Ishikawa (cell line): ENCODE measurements at regions not wholly inside any gene's neighbourhood (a gene's known extent, or its start where the extent isn't known, plus 50 kb on each side); places are given as distances from the start of the nearest gene placed in this dataset.

Source experiments
- CEBPB ChIP-seq: IDR thresholded peaks from 2 replicates; pipeline ENCODE4 v1.6.1; 2012
- CREB1 ChIP-seq: IDR thresholded peaks from 2 replicates; pipeline ENCODE4 v1.6.1; 2012; ENCODE audit warnings: low read depth
- EGR1 ChIP-seq: IDR thresholded peaks from 2 replicates; pipeline ENCODE4 v1.6.1; 2012
- EP300 ChIP-seq: IDR thresholded peaks from 2 replicates; pipeline ENCODE4 v1.6.1; 2012; ENCODE audit warnings: borderline replicate concordance
- FOXM1 ChIP-seq: IDR thresholded peaks from 2 replicates; pipeline ENCODE4 v1.6.1; 2012; ENCODE audit warnings: low read depth, borderline replicate concordance
- MAX ChIP-seq: IDR thresholded peaks from 2 replicates; pipeline ENCODE4 v1.6.1; 2012
- NFIC ChIP-seq: IDR thresholded peaks from 2 replicates; pipeline ENCODE4 v1.6.1; 2012
- RAD21 ChIP-seq: IDR thresholded peaks from 2 replicates; pipeline ENCODE4 v1.6.1; 2012; ENCODE audit warnings: low read depth
- REST ChIP-seq: IDR thresholded peaks from 2 replicates; pipeline ENCODE4 v1.6.1; 2012; ENCODE audit warnings: low read depth, mild to moderate bottlenecking
- TAF1 ChIP-seq: IDR thresholded peaks from 2 replicates; pipeline ENCODE4 v1.6.1; 2012; ENCODE audit warnings: low read depth, mild to moderate bottlenecking
- TCF12 ChIP-seq: IDR thresholded peaks from 2 replicates; pipeline ENCODE4 v1.6.1; 2012; ENCODE audit warnings: low read depth
- TEAD4 ChIP-seq: IDR thresholded peaks from 2 replicates; pipeline ENCODE4 v1.6.1; 2012
- USF1 ChIP-seq: IDR thresholded peaks from 2 replicates; pipeline ENCODE4 v1.6.1; 2012
- YY1 ChIP-seq: IDR thresholded peaks from 2 replicates; pipeline ENCODE4 v1.6.1; 2012; ENCODE audit warnings: low read depth
- ZBTB7A ChIP-seq: IDR thresholded peaks from 2 replicates; pipeline ENCODE4 v1.6.1; 2012; ENCODE audit warnings: low read depth

GRCh38 chr4:81571105-81571504, 99.4 kb upstream of the RASGEF1B start:
- TF ChIP-seq REST: no peak
- TF ChIP-seq TCF12: no peak
- no peak for TF ChIP-seq ZBTB7A
- TF ChIP-seq FOXM1: no peak
- TF ChIP-seq CREB1: no peak
- TF ChIP-seq USF1: no peak
- TF ChIP-seq YY1: no peak
- no peak for TF ChIP-seq RAD21
- TF ChIP-seq EP300: no peak
- no peak for TF ChIP-seq NFIC
- TF ChIP-seq MAX: no peak
- TF ChIP-seq EGR1: no peak
- no peak for TF ChIP-seq TEAD4
- no peak for TF ChIP-seq CEBPB
- no peak for TF ChIP-seq TAF1

- TF ChIP-seq USF1 (no peak), CREB1 (no peak), NFIC (no peak), TEAD4 (no peak), ZBTB7A (no peak), MAX (no peak), TCF12 (no peak), FOXM1 (no peak), TAF1 (no peak), REST (no peak)
Observed at GRCh38 chr4:81566161-81566591, 94.5 kb upstream of the RASGEF1B start.

- TF ChIP-seq NFIC (no peak), ZBTB7A (no peak), MAX (no peak), EGR1 (no peak), YY1 (no peak), CREB1 (no peak), TAF1 (no peak), CEBPB (no peak), RAD21 (no peak), FOXM1 (no peak), EP300 (no peak), USF1 (no peak), REST (no peak), TEAD4 (no peak)
Observed at GRCh38 chr4:81565142-81565870, 93.6 kb upstream of the RASGEF1B start.

- TF ChIP-seq CEBPB (no peak), USF1 (no peak), EGR1 (no peak), FOXM1 (no peak), TEAD4 (no peak), NFIC (no peak), EP300 (no peak), YY1 (no peak), ZBTB7A (no peak), TAF1 (no peak), REST (no peak)
Observed at GRCh38 chr4:81564025-81564424, 92.3 kb upstream of the RASGEF1B start.
